ENCODE measurements at regions not wholly inside any gene's neighbourhood (a gene's known extent, or its start where the extent isn't known, plus 50 kb on each side); places are given as distances from the start of the nearest gene placed in this dataset.

DNA sequence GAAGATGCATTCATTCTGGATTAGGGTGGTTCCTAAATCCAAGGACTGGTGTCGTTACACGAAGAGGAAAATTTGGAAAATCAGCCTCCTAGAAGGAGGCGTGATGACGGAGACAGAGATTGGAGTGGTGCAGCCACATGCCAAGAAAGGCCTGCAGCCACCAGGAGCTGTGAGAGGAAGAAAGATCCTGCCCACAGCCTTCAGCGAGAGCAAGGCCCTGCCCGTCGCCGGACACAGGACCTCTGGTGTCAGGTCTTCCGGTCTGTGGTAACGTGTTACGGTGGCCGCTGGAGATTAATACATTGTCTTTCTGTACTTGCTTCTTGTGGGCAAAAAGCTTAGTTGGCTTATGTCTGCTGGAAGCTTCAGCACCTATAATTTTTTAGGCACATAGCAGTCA is 1045.8 kb downstream of the BRD1 start:
- H3K4me3 ChIP-seq = no peak overlapping the region
- TF ChIP-seq, protein P1, sequence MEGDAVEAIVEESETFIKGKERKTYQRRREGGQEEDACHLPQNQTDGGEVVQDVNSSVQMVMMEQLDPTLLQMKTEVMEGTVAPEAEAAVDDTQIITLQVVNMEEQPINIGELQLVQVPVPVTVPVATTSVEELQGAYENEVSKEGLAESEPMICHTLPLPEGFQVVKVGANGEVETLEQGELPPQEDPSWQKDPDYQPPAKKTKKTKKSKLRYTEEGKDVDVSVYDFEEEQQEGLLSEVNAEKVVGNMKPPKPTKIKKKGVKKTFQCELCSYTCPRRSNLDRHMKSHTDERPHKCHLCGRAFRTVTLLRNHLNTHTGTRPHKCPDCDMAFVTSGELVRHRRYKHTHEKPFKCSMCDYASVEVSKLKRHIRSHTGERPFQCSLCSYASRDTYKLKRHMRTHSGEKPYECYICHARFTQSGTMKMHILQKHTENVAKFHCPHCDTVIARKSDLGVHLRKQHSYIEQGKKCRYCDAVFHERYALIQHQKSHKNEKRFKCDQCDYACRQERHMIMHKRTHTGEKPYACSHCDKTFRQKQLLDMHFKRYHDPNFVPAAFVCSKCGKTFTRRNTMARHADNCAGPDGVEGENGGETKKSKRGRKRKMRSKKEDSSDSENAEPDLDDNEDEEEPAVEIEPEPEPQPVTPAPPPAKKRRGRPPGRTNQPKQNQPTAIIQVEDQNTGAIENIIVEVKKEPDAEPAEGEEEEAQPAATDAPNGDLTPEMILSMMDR (IDR thresholded peaks at IDR 0.05) = no peak
- no peak overlapping the region for H3K27ac ChIP-seq
- H3K4me1 ChIP-seq = no peaks in the 10 kb centered on the region
- H3K9me3 ChIP-seq = peaks cover 0 to 8% of the 10 kb centered on the region in 2 donors
- no peak for DNase-seq (ENCODE audit: low spot score)
- no peaks in the 10 kb centered on the region for H3K27me3 ChIP-seq
- H3K36me3 ChIP-seq = no peaks in the 10 kb centered on the region

DNA sequence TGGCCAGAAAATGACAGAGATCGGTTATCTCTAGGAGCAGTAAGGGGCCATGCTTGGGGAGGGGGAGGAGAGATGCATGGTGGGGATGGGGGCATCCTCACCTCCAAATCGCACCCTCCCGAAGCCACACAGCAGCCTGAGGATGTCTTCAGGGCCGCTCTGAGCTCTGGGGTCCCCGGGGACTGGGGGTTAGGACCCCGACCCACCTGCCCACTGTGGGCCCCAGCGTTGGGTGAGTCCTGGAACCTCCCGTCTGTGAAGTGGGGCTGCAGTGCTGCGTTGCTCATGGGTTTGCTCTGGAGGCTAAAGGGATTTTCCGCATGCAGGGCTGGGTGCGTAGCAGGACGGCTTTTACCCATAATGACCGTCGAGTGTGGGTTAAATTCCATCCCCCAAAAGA is 1046.3 kb downstream of the BRD1 start:
- DNase-seq (ENCODE audit: low spot score) = peak; percentile 11
- Histone ChIP-seq H3K9me3 (peaks cover 0 to 13% of the 10 kb centered on the region in 2 donors), H3K27me3 (no peaks in the 10 kb centered on the region), H3K4me3 (no peak overlapping the region), H3K36me3 (no peaks in the 10 kb centered on the region), H3K4me1 (no peaks in the 10 kb centered on the region), H3K27ac (no peak overlapping the region)
- TF ChIP-seq, protein P1 (IDR thresholded peaks at IDR 0.05) = no peak

DNA sequence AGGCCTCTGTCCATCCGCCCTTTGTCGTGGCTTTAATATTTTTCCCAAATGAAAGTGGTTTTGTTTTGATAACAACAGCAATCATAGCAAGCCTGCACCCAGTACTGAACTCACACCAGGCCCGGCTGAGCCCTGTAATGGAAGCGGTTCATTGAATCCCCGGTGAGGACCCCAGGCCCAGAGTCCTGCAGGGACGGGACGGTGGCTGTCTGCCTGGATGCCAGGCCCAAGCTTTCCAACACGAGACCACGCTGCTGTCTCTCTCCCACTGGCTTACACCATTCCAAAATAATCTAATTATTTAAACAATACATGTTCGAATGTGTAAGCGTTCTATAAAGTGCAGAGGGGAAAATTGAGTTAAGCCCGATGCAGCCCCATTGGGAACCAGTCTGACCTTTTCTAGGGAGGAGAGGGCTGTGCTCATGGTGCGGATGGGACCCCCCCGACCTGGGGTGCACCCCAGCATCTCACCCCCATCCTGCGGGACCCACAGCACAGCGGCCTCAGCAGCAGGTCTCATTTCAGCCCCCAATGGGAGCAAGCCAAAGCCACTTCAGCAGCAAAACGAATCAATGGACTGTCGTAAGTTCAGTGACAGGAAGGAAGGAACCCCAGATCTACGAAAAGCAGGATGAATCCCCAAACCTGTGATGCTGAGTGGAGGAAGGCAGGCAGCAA is 1046.9 kb downstream of the BRD1 start:
- peaks cover 0 to 18% of the 10 kb centered on the region in 2 donors for H3K9me3 ChIP-seq

GRCh38 chr22:48779661-48780596 is 1047.7 kb downstream of the BRD1 start:
- no peaks in the 10 kb centered on the region for H3K36me3 ChIP-seq
- peak; percentile 40 for DNase-seq (ENCODE audit: low spot score)
- no peaks in the 10 kb centered on the region for H3K27me3 ChIP-seq
- no peaks in the 10 kb centered on the region for H3K4me1 ChIP-seq
- H3K27ac ChIP-seq = no peak overlapping the region
- peaks cover 0 to 18% of the 10 kb centered on the region in 2 donors for H3K9me3 ChIP-seq
- no peak overlapping the region for H3K4me3 ChIP-seq
- TF ChIP-seq, protein P1 (IDR thresholded peaks at IDR 0.05) = no peak

More for the DNA sequence above, 1046.9 kb downstream of the BRD1 start:
- no peaks in the 10 kb centered on the region for H3K36me3 ChIP-seq
- H3K4me3 ChIP-seq = no peak overlapping the region
- no peaks in the 10 kb centered on the region for H3K27me3 ChIP-seq
- peak; percentile 26 for DNase-seq (ENCODE audit: low spot score)
- TF ChIP-seq, protein P1 (IDR thresholded peaks at IDR 0.05) = no peak
- no peak overlapping the region for H3K27ac ChIP-seq
- H3K4me1 ChIP-seq = no peaks in the 10 kb centered on the region

GRCh38 chr22:48779211-48779643 is 1048.4 kb downstream of the BRD1 start:
- Histone ChIP-seq H3K27me3 (no peaks in the 10 kb centered on the region), H3K27ac (no peak overlapping the region), H3K36me3 (no peaks in the 10 kb centered on the region), H3K4me3 (no peak overlapping the region), H3K4me1 (no peaks in the 10 kb centered on the region), H3K9me3 (peaks cover 0 to 18% of the 10 kb centered on the region in 2 donors)
- TF ChIP-seq, protein P1 (IDR thresholded peaks at IDR 0.05) = no peak
- DNase-seq (ENCODE audit: low spot score) = peak; percentile 42

Data from right atrium auricular region (tissue), 2 donors.